Suppressor macrophage (primary cell): ENCODE measurements at regions not wholly inside any gene's neighbourhood (a gene's known extent, or its start where the extent isn't known, plus 50 kb on each side); places are given as distances from the start of the nearest gene placed in this dataset.

Experiments used
- DNase-seq, 4 experiments: peaks; one replicate each; pipeline ENCODE4 v3.0.0-alpha.2; 2020 to 2022

DNA sequence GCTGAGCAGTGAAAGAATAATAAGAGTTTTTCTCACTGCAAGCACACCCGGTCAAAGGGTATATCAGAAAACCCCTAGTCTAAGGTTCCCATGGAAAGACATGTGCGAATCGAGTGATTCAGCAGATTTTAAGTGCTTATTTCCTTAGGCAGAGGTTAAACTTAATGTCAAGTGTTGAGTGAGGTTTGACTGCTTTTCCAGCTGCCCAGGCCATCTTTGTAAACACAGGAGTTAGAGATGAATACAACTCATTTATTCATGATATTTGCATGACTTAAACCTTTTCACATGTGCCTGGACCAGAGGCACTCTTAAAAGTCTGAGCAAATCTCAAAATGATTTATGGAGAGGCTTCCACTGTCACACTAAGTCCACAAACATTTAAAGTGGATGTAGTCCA, 137.8 kb upstream of the RGMB start:
- no peak for DNase-seq

DNA sequence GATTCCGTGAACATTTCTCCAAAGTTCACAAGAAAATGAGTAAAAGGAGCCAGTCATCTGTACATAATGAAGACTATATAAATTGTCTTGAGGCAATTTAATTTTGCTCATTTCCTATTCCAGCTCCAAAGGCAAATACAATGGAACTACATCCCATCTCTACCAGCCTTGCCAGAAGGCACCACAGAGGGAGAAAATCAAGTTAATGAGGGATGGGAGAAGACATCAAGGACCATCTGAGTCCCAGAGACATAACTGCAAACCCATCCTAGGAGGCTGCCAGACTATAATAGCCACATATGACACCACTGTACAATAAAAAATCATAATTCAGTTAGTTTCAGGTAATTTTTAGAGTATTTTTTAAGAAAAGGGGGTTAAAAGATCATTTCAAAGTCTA, 136.3 kb upstream of the RGMB start:
- DNase-seq: no peak

GRCh38 chr5:98637557-98637956, 135.9 kb upstream of the RGMB start:
- no peak for DNase-seq

DNA sequence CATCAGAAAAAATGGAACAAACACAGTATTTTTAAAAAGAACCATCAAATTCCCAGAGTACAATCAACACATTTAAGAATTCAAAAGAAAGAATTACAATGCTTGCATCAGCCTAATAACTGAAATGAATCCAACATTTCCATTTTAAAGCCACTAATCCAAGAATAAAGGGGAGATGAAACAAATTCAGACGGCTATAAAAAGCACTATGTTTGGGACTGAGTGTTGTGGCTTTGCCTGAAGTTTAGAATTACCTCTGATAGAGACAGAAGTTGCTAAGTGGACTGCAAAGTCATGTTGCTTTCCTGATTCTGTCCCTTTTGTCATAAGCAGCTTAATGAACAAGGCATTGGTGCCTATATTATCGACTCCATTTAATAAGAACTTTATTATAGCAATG, 135.4 kb upstream of the RGMB start:
- DNase-seq: no peak

DNA sequence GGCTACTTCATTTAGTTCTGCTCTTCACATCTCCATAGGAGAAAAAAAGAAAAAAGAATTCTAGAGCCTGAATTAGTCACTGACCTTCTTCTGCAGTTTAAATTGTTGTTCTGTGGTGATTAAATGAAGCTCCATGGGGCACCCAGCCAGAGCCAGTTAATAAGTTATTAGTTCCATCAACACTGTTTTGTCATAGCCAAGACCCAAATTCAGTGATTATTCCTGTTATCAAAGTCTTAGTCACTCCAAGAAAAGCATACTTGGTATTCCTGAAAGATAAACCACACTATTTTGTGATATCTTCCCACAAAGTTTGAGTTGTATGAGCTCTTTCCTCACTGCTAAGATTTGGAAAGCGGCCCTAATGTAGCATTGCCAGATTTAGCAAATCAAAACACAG, 134.8 kb upstream of the RGMB start:
- no peak for DNase-seq

DNA sequence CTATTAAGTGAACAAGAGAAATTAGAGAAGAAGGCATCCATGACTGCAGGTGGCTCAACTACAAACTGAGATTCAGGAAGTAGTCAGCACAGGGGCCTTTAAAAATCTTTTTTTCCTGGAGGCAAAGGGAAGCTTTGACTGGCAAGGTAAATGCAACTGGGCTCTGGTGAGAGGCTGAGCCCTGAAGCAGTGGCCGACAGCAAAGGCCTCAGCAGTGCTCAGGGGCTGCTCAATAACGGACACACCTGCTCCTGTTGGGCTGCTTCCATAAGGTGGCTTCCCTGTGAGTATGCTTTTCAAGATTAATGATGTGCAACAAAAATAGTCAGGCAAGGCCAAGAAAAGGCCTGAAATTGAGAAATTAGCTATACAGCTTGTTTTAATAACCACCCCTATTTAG, 134.2 kb upstream of the RGMB start:
- DNase-seq: no peak

DNA sequence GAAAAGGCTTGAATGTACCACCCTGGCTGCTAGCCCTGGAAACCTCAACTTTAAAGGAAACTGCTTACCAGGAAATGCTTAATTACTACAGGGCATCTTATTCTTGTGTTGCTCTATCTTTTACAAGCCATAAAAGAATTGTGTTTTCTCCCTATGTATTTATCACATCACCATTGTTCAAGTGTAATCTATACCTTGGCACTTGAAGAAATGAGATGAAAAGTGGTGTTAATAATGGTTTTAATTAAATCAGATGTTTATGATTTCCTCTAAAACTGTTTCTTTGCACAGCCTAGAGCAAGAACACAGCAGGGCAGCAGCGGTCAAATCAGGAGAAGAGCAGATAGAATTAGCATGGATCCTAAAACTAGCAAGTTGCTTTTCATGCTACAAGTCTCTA, 131.8 kb upstream of the RGMB start:
- DNase-seq: no peak

DNA sequence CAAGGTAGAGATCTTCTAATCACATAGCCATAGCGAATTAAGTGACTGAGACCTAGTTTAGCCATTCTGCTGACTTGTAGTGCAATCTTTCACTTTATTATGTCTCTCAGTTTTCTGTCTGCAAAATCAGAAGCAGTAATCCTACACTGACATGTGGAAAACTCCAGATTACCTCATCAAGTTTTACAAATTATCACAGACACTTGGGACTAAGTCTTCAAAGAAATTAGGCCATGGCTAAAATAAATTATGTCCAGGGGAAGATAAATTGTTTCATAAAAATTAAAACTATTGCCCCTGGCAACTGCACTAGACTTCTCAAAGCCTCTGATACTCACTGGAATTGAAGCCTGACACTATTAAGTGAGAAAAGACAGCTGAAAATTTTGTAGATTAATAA, 129.9 kb upstream of the RGMB start:
- DNase-seq: no peak

DNA sequence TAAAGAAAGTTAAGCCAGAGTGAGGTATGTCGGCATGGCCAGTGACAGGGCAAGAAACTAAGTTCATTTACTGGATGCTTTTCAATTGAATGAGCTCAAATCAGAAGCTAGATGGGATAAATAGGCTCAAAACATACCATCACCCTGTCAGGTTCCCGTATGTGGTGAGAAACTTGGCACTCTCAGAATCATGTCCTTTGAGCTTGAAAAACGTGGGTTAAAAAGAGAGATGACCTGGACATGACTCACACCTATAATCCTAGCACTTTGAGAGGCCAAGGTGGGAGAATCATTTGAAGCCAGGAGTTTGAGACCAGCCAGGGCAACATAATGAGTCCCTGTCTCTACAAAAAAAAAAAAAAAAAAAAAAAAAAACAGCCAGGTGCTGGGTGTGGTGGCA, 121.7 kb upstream of the RGMB start:
- DNase-seq: no peak

DNA sequence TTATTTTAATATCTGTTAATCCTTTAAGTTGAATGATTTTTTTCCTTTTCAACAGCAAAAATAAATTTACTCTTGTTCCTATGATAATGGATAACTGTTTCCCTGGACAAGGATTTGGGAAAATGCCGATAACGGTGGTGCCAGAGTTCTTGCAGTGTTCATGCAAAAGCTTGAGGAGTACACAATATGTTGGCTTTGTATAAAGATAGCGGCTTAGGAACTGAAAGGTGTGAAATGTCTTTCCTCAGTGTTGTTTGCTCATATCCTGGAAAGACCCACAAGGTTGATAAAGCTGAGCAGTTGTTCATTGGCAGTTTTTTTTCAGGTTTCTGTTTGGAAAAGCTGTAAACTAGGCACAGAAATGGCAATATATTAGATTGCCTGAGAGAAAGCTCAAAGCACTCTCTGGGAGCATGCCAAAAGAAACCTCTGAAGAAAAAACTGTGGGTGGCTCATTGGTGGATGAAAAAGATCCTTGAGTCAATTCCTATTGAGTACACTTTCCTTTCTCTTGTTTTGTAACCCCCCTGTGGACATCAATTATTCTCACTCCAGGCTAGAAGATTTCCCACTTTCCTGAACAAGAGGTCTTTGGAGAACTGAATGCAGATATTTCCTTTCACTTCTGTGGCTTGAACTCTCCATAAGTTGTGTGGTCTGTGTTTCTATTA, 117.2 kb upstream of the RGMB start:
- DNase-seq: no peak

GRCh38 chr5:98656796-98657195, 116.7 kb upstream of the RGMB start:
- no peak for DNase-seq

DNA sequence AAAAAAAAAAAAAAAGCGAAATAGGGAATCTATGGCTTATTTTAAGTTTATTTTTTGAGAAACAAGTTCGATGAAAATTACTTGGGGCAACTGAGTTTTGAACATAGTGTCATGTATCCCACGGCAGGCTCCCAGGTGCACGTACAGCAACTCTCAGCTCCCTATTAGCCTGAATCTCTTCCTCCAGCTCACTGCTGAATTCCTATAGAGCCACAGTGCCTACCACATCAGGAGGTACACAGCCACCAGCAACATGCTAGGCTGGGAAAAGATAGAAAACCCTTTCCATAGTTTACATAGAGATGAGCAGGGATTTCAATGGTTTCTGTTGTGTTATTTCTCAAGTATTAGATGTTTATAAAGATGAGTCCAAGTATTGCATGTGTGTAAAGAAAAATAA, 115.9 kb upstream of the RGMB start:
- DNase-seq: no peak

DNA sequence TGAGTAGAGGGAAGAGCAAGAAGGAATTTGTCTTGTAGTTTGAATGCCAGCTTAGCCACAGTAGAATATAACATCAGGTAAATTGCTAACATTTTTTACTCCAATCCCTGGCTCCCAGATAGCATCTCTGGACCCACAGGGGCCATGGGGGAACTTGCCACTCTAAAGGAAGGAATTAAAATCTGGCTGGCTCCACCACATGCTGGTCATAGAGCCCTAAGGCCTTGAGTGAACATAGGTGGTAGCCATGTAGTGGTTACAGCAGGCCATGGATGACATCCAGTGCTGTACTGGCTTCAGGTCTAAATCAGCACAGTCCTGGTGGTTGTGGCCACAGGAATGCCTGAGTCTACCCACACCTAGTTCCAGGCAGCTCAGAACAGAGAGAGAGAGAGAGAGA, 109.9 kb upstream of the RGMB start:
- DNase-seq: no peak

DNA sequence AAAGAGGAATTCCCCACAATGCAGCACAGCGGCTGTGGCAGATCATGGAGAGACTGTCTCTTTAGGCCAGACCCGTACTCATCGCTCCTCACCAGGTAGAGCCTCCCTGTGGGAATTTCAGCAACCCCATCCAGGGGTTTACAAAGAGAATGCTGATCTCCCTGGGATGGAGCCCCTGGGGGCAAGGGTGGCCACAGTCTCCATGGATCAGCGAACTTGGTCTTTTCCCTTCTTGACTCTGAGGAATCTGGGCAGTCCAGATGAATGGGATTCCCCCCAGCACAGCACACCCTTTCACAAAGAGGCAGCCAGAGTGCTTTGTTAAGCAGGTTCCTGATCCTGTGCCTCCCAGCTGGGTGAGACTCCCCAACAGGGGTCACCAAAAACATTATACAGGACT, 108.7 kb upstream of the RGMB start:
- DNase-seq: no peak

- DNase-seq: no peak
Observed at GRCh38 chr5:98679963-98680362, 93.5 kb upstream of the RGMB start.

DNA sequence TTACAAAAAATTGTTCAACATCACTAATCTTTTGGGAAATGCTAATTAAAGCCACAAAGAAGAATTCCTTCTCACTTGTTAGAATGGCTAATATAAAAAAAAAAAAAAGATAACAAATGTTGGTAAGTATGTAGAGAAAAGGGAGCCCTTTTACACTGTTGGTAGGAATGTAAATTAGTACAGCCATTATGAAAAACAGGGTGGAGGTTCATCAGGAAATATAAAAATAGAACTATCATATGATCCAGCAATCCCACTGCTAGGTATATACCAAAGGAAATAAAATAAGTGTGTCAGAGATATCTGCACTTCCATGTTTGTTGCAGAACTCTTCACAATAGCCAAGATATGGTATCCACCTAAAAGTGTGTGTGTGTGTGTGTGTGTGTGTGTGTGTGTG, 83.5 kb upstream of the RGMB start:
- DNase-seq: no peak

DNA sequence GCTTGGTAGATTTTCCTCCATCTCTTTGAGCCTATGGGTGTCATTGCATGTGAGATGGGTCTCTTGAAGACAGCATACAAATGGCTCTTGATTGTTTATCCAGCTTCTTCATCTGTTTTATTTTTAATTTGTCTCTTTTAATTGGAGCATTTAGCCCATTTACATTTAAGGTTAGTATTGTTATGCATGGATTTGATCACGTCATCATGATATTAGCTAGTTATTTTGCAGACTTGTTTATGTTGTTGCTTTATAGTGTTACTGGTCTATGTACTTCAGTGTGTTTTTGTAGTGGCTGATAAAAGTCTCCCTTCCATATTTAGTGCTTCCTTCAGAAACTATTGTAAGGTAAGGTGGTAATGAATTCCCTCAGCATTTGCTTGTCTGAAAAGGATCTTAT, 78.6 kb upstream of the RGMB start:
- DNase-seq: no peak

DNA sequence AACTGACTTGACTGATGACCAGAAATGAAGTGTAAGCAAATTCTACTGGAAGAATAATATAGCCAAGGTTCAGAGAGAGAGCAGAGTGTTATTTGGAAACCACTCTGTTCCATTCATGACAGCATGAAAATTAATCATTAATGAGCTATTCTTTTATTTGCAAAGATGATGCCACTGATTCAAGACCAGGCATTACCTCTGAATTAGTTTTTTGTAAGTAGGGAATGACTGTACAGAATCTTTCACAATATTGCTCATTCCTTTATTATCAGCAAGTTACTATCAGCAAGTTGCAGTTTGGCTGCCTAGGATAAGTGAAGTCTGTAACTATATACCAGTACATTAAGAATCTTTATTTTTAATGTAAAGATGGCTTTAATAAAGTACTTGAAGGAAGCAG, 75.1 kb upstream of the RGMB start:
- no peak for DNase-seq

DNA sequence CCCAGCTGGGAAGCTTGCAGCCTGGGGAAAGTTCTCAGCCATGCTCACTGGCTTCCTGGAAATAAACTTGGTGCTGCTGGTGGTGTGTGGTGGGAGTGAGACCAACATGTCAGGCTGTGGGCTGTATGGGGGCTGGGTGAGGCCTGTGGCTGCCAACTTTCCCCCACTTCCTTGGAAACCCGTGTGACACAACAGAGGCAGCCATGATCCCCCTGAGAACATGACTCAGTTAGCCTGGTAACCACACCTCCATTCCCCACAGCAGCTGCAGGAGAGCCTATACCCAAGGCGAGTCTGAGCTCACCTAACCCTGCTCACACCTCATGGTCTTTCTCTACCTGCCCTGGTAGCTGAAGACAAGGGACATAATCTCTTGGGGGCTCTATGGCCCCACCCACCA, 72.7 kb upstream of the RGMB start:
- DNase-seq: no peak

- no peak for DNase-seq
Observed at GRCh38 chr5:98705841-98706240, 67.6 kb upstream of the RGMB start.

DNA sequence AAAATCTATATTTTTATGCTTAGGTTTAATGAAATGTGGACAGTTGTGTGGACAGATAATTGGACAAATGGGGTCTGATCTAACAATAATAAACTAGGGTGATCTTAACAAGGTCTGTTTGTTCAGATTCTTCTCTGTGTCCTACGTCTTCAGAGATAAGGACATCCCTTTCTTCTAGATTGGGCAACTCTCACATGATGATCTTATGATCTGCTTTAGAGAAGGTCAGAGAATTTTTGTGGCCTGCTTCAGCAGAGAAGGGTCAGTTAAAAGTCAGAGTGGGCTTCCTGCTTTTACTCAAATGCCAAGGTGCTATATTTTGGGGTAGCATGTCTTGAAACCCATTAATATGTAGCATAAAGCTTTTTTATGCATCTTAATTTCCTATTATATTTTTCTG, 63.8 kb upstream of the RGMB start:
- no peak for DNase-seq

- DNase-seq: no peak
Observed at GRCh38 chr5:98713027-98713426, 60.4 kb upstream of the RGMB start.

DNA sequence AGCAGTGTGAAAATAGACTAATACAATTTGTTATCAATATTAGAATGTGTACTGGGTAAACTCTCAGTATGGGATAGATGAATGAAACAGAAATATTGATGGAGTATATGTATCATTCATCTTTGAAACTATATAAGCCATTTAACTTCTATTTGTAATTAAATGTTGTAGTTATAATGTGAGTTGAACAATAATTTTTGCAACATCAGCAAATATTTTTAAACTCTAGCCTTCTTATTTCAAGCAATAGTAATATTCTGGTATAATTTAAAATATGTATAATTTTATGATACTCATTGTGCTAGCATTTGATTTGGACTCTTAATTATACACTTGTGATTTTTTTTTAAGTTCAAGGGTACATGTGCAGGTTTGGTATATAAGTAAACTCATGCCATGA, 59.6 kb upstream of the RGMB start:
- no peak for DNase-seq

DNA sequence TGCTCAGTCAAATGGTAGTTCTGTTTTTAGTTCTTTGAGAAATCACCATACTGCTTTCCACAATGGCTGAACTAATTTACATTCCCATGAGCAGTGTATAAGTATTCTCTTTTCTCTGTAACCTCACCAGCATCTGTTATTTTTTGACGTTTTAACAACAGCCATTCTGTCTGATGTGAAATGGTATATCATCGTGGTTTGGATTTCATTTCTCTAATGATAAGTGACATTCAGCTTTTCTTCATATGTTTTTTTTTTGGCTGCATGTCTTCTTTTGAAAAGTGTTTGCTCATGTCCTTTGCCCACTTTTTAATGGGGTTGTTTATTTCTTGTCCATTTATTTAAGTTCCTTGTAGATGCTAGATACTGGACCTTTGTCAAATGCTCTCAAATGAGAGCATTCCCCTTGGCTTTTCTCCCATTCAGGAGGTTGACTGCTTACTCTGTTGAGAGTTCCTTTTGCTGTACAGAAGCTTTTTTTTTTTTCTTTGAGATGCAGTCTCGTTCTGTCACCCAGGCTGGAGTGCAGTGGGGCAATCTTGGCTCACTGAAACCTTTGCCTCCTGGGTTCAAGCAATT, 58.7 kb upstream of the RGMB start:
- DNase-seq: no peak

GRCh38 chr5:98721231-98721928, 52.1 kb upstream of the RGMB start:
- no peak for DNase-seq
